Adrenal gland (tissue), 5 donors: ENCODE measurements at regions not wholly inside any gene's neighbourhood (a gene's known extent, or its start where the extent isn't known, plus 50 kb on each side); places are given as distances from the start of the nearest gene placed in this dataset.

Experiments used
- POLR2A ChIP-seq, 2 donors: fragments of 450-650 bp; IDR thresholded peaks; one replicate each; pipeline ENCODE4 v1.6.1; 2017; ENCODE audit warnings: antibody characterized with exemption in 2 of 2, mild to moderate bottlenecking in 2 of 2, moderate library complexity in 1 of 2
- TF ChIP-seq, protein P1 (sequence below), 6 experiments: fragments of 450-650 bp in 4 of 6; fragments of 200-600 bp in 2 of 6; sonication (generic) in 1 of 6; IDR thresholded peaks; 1 replicate in 5 of 6; 2 replicates in 1 of 6; pipeline versions ENCODE4 v1.5.1 to v1.8.0; 2016 to 2021; ENCODE audit warnings: antibody characterized with exemption in 6 of 6, mild to moderate bottlenecking in 2 of 6, moderate library complexity in 1 of 6
- donor health status: DM: no; HTN: no; CAD: no.

DNA sequence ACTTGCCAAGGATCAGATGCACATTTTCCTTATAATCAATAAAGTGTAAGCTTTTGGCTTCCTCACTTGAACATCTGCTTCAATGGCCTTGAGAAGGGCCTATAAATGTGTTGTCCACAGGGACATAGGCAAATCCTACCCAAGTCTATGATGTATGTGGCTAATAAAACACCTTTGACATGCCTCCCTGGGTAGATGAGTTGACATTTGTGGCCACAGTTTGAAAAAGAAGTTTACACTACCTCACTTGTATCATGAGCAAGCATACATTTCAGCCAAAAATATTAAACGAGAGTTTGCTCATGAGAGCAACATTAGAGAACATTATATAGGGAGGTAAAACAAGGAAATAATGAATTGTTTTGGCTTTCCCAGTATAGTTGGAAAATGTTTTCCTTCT, 1067.7 kb downstream of the C4orf33 start:
- TF ChIP-seq POLR2A (IDR thresholded peaks at IDR 0.05), result no peak
- TF ChIP-seq, protein P1, sequence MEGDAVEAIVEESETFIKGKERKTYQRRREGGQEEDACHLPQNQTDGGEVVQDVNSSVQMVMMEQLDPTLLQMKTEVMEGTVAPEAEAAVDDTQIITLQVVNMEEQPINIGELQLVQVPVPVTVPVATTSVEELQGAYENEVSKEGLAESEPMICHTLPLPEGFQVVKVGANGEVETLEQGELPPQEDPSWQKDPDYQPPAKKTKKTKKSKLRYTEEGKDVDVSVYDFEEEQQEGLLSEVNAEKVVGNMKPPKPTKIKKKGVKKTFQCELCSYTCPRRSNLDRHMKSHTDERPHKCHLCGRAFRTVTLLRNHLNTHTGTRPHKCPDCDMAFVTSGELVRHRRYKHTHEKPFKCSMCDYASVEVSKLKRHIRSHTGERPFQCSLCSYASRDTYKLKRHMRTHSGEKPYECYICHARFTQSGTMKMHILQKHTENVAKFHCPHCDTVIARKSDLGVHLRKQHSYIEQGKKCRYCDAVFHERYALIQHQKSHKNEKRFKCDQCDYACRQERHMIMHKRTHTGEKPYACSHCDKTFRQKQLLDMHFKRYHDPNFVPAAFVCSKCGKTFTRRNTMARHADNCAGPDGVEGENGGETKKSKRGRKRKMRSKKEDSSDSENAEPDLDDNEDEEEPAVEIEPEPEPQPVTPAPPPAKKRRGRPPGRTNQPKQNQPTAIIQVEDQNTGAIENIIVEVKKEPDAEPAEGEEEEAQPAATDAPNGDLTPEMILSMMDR (IDR thresholded peaks at IDR 0.05), result no peak
